ENCODE measurements at regions not wholly inside any gene's neighbourhood (a gene's known extent, or its start where the extent isn't known, plus 50 kb on each side); places are given as distances from the start of the nearest gene placed in this dataset.

DNA sequence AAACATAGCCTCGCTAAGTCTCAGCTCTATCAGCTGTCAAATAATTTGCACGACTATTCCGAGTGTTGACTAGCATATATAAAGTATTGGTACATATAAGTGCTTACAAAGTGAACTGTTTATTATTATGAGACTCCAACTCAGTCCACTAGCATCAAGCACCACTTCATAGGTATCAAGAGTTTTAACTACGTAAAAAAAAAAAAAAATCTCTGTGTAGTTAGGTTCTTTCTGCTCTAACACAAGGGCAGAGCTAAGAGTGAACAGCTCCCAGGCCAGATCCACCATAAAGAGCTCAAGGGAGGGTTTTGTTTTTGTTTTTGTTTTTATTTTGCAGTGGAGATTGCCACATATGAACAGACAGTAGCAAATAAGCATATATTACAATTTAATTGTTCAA, 309.8 kb upstream of the SGK1 start:
- H3K4me3 Mint-ChIP-seq = no peak overlapping the region
- DNase-seq = no peak
- H3K27me3 Mint-ChIP-seq (ENCODE audit: insufficient read depth) = peaks cover 2% of the 10 kb centered on the region; the same call in 1 of the 2 replicates
- TF ChIP-seq, protein P1, sequence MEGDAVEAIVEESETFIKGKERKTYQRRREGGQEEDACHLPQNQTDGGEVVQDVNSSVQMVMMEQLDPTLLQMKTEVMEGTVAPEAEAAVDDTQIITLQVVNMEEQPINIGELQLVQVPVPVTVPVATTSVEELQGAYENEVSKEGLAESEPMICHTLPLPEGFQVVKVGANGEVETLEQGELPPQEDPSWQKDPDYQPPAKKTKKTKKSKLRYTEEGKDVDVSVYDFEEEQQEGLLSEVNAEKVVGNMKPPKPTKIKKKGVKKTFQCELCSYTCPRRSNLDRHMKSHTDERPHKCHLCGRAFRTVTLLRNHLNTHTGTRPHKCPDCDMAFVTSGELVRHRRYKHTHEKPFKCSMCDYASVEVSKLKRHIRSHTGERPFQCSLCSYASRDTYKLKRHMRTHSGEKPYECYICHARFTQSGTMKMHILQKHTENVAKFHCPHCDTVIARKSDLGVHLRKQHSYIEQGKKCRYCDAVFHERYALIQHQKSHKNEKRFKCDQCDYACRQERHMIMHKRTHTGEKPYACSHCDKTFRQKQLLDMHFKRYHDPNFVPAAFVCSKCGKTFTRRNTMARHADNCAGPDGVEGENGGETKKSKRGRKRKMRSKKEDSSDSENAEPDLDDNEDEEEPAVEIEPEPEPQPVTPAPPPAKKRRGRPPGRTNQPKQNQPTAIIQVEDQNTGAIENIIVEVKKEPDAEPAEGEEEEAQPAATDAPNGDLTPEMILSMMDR (IDR thresholded peaks at IDR 0.05) = no peak
- H3K27ac Mint-ChIP-seq = no peak overlapping the region
- peaks cover 21% of the 10 kb centered on the region for H3K4me1 Mint-ChIP-seq (ENCODE audit: low read depth)
- H3K36me3 Mint-ChIP-seq (ENCODE audit: low read depth) = no peaks in the 10 kb centered on the region
- no peaks in the 10 kb centered on the region for H3K9me3 Mint-ChIP-seq

DNA sequence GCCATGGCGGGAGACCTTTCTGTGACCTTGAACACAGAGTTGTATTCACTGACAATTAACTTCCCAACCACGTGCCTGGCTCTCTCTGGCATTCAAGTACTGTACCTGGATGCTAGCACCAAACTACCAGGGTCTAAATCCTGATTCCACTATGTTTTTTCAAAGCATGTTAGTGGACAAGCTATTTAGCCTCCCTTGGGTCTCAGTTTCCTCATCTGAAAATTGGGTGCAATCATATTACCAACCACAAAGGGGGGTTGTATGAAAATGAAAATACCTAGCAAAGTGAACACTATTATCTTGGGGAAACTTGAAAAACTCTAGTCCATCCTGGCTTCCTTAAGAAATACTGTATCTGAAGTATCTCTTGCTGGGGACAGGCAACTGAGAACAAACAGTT, 308.7 kb upstream of the SGK1 start:
- Mint-ChIP-seq H3K27me3 (ENCODE audit: insufficient read depth) (peaks cover 2% of the 10 kb centered on the region; the same call in 1 of the 2 replicates), H3K4me3 (no peak overlapping the region), H3K36me3 (ENCODE audit: low read depth) (no peaks in the 10 kb centered on the region), H3K9me3 (no peaks in the 10 kb centered on the region), H3K4me1 (ENCODE audit: low read depth) (peaks cover 31% of the 10 kb centered on the region), H3K27ac (no peak overlapping the region)
- TF ChIP-seq, protein P1 (IDR thresholded peaks at IDR 0.05) = peak; percentile 27
- no peak for DNase-seq

DNA sequence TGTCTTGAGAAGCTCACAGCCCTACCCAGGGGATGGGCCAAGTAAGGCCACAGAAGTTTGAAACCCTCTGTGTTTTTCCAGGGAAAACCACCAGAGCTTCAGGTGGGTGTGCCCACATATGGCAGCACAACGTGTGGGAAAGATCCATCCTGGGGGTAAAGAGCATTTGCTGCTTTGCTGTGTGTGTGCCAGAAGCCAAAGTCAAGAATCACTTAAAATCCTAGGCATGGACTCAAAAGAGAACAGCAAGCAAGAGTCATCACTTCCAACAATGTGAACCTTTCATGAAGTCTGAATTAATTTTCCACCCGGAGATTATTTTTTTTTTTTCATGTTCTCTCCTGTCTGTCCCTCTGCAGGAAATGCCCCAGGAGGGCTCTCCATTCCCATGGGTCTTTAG, 308.2 kb upstream of the SGK1 start:
- no peak for DNase-seq
- Mint-ChIP-seq H3K9me3 (no peaks in the 10 kb centered on the region), H3K36me3 (ENCODE audit: low read depth) (no peaks in the 10 kb centered on the region), H3K4me3 (no peak overlapping the region), H3K27me3 (ENCODE audit: insufficient read depth) (peaks cover 2% of the 10 kb centered on the region; the same call in 1 of the 2 replicates), H3K4me1 (ENCODE audit: low read depth) (peaks cover 31% of the 10 kb centered on the region), H3K27ac (no peak overlapping the region)
- TF ChIP-seq, protein P1 (IDR thresholded peaks at IDR 0.05) = no peak

DNA sequence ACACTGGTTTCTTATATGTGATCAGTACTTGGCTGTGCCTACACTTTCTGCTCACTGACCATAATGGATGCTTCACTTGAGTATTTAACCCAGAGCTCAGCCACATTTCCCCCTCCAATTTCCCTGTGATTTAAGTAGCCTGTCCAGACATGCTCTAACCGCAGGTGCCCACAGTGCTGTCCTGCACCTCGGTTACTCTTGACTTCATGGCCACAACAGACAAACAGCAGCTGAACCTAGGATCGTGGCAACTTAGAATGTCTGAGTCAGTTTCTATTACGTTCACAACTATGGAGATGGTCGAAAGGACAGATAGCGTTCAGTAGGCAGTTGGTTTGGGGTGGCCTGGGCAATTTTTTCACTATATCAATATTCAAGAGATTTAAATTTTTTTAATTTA, 306.9 kb upstream of the SGK1 start:
- no peaks in the 10 kb centered on the region for H3K36me3 Mint-ChIP-seq (ENCODE audit: low read depth)
- peaks cover 26% of the 10 kb centered on the region for H3K4me1 Mint-ChIP-seq (ENCODE audit: low read depth)

DNA sequence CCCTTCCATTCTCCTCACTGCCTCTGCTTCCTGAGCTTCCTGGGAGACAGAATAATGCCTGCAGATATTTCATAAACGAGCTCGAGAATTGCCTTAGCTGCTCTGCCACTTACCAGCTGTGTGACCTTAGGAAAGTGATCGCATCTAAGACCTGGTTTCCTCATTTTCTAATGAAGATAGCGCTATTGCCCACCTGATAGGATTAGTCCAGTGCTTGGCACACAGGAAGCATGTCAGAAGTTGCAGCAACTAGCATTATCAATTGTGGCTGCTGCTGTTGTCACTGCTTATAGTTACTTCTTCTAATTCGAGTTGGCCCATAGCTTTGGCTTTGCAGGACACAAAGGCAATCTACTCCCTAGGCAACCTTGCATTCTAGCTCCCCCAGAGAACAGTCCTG, 305.5 kb upstream of the SGK1 start:
- TF ChIP-seq, protein P1 (IDR thresholded peaks at IDR 0.05) = no peak
- Mint-ChIP-seq H3K27ac (no peak overlapping the region), H3K4me3 (no peak overlapping the region), H3K9me3 (no peaks in the 10 kb centered on the region), H3K4me1 (ENCODE audit: low read depth) (peaks cover 36% of the 10 kb centered on the region), H3K36me3 (ENCODE audit: low read depth) (no peaks in the 10 kb centered on the region), H3K27me3 (ENCODE audit: insufficient read depth) (peaks cover 3% of the 10 kb centered on the region; the same call in 1 of the 2 replicates)
- DNase-seq = no peak

More for the DNA sequence above, 306.9 kb upstream of the SGK1 start:
- TF ChIP-seq, protein P1 (IDR thresholded peaks at IDR 0.05) = no peak
- no peak for DNase-seq
- H3K27ac Mint-ChIP-seq = no peak overlapping the region
- H3K27me3 Mint-ChIP-seq (ENCODE audit: insufficient read depth) = peaks cover 2% of the 10 kb centered on the region; the same call in 1 of the 2 replicates
- no peak overlapping the region for H3K4me3 Mint-ChIP-seq
- H3K9me3 Mint-ChIP-seq = no peaks in the 10 kb centered on the region

All from HFFc6 (cell line).